ENCODE measurements at regions not wholly inside any gene's neighbourhood (a gene's known extent, or its start where the extent isn't known, plus 50 kb on each side); places are given as distances from the start of the nearest gene placed in this dataset.
"Not testable (repeated sequence)": the region's sequence is repeated elsewhere in the genome, so short reads cannot be mapped to it uniquely, and the experiment has no call there.

GRCh38 chr18:2207294-2207693, 364.0 kb downstream of the METTL4 start:
- intact Hi-C loops (cut with micrococcal nuclease) = no loop called here

GRCh38 chr18:2212598-2213205, 358.6 kb downstream of the METTL4 start:
- intact Hi-C loops (cut with micrococcal nuclease) = no loop called here

GRCh38 chr18:2213905-2214304, 357.4 kb downstream of the METTL4 start:
- intact Hi-C loops (cut with micrococcal nuclease) = no loop called here

GRCh38 chr18:2217356-2217755, 353.9 kb downstream of the METTL4 start:
- intact Hi-C loops (cut with micrococcal nuclease) = no loop called here

- intact Hi-C loops (cut with micrococcal nuclease) = no loop called here
Observed at GRCh38 chr18:2218101-2218500, 353.2 kb downstream of the METTL4 start.

- intact Hi-C loops (cut with micrococcal nuclease) = loop anchor here (10.0 kb wide), 1 partner anchor 1355 kb away; no protein-coding TSS in a partner anchor
Observed at GRCh38 chr18:2219706-2220105, 351.6 kb downstream of the METTL4 start.

GRCh38 chr18:2222270-2223185, 348.8 kb downstream of the METTL4 start:
- intact Hi-C loops (cut with micrococcal nuclease) = loop anchor here (10.0 kb wide), 1 partner anchor 1358 kb away; no protein-coding TSS in a partner anchor

- intact Hi-C loops (cut with micrococcal nuclease) = loop anchor here (10.0 kb wide), 1 partner anchor 1359 kb away; no protein-coding TSS in a partner anchor
Observed at GRCh38 chr18:2223449-2223848, 347.9 kb downstream of the METTL4 start.

- intact Hi-C loops (cut with micrococcal nuclease) = loop anchor here (10.0 kb wide), 1 partner anchor 1359 kb away; no protein-coding TSS in a partner anchor
Observed at GRCh38 chr18:2223849-2224248, 347.5 kb downstream of the METTL4 start.

- intact Hi-C loops (cut with micrococcal nuclease) = no loop called here
Observed at GRCh38 chr18:2236232-2236631, 335.1 kb downstream of the METTL4 start.

- intact Hi-C loops (cut with micrococcal nuclease) = no loop called here
Observed at GRCh38 chr18:2237706-2238105, 333.6 kb downstream of the METTL4 start.

- intact Hi-C loops (cut with micrococcal nuclease) = no loop called here
Observed at GRCh38 chr18:2240311-2240705, 331.0 kb downstream of the METTL4 start.

- intact Hi-C loops (cut with micrococcal nuclease) = no loop called here
Observed at GRCh38 chr18:2244641-2245040, 326.7 kb downstream of the METTL4 start.

GRCh38 chr18:2247101-2247500, 324.2 kb downstream of the METTL4 start:
- intact Hi-C loops (cut with micrococcal nuclease) = not testable (repeated sequence)

GRCh38 chr18:2254977-2255376, 316.3 kb downstream of the METTL4 start:
- intact Hi-C loops (cut with micrococcal nuclease) = no loop called here

GRCh38 chr18:2256577-2256976, 314.7 kb downstream of the METTL4 start:
- intact Hi-C loops (cut with micrococcal nuclease) = no loop called here

GRCh38 chr18:2258954-2259353, 312.4 kb downstream of the METTL4 start:
- intact Hi-C loops (cut with micrococcal nuclease) = no loop called here

GRCh38 chr18:2263303-2263890, 307.9 kb downstream of the METTL4 start:
- intact Hi-C loops (cut with micrococcal nuclease) = no loop called here

GRCh38 chr18:2274613-2275012, 296.7 kb downstream of the METTL4 start:
- intact Hi-C loops (cut with micrococcal nuclease) = no loop called here

- intact Hi-C loops (cut with micrococcal nuclease) = no loop called here
Observed at GRCh38 chr18:2281086-2281485, 290.2 kb downstream of the METTL4 start.

- intact Hi-C loops (cut with micrococcal nuclease) = no loop called here
Observed at GRCh38 chr18:2281523-2282199, 289.6 kb downstream of the METTL4 start.

All from T-helper 1 cell treated with Interleukin-12 subunit alpha and Interleukin-12 subunit beta and Interleukin-4 antibody, amounts not matched to agents 30 ng/mL and 1 ng/mL, for 36 hours (primary cell).